ENCODE measurements at regions not wholly inside any gene's neighbourhood (a gene's known extent, or its start where the extent isn't known, plus 50 kb on each side); places are given as distances from the start of the nearest gene placed in this dataset.
A peak's percentile ranks its signal among the peaks of the same experiment; 100 is the strongest.

DNA sequence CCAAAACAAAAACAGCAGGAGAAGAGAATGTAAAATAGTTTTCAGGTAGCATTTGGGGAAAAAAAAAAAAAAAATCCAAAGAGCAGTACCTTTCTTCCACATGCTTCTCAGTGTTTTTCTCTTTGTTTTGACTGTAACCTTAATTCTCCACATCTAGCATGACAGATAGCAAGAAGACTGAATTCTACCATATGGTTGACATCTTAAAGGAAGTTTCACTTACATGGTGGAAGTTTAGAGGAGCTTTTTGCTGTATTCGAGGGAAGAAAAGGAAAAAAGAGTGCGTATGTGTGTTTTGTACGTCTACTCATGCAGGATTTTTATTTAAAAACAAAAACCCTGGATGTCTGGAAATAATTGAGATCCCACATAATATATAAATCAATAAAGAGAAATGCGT is 604.8 kb downstream of the CCDC171 start:
- DNase-seq (ENCODE audit: low spot score), result no peak

DNA sequence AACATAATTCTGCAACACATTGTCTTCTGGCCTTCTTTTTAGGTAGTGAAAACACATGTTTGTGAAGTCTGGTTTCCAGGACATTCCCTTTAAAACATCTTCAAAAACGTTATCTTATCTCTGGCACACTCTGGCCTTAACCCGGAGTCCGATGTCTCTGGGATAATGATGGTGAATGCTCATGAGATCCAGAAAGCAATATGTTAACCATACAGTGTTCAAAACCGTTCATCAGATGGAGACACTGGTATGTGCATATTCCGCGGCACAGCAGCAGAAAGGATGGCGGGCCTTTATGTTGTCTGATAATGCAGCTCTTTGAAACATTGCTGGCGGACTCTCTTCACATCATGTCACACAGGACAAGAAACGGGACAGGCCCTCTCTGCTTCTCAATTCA is 605.2 kb downstream of the CCDC171 start:
- DNase-seq (ENCODE audit: low spot score), result no peak

DNA sequence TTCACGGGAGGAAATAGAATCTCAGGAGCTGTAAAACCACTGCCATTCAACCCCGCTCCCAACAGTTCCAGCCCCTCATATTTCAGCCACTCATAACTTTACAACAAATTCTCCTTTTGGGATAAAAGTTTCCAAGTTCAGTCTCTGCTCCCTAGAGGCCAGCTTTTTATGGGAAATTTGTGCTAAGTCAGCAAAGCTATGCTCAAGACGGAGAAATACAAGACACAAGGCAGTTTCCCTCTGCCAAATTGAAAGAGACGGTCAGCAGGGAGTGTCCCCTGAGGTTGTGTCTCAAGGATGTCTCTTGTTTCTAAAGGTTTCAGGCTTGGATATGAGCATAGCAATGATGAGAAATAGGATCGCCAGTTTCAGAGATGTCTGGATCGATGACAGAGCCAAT is 608.6 kb downstream of the CCDC171 start:
- DNase-seq (ENCODE audit: low spot score), result no peak

DNA sequence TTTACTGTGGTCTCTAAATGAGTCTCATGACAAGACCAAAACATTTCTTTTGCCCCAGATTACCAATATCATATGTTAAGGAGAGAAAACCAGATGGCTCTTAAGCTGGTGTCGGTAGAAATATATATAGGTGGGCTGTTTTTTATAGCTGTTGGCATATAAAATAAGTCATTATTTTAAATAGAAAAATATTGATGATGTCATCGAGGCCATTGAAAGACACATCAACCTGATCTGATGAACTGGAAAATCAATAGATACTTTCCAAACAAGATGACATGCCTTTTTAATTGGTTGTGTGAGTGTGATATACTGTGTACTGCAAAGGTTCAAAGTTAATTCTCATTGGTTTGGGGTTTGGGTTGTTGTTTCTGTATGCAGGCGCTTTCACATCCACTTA is 617.3 kb downstream of the CCDC171 start:
- DNase-seq (ENCODE audit: low spot score), result no peak

DNA sequence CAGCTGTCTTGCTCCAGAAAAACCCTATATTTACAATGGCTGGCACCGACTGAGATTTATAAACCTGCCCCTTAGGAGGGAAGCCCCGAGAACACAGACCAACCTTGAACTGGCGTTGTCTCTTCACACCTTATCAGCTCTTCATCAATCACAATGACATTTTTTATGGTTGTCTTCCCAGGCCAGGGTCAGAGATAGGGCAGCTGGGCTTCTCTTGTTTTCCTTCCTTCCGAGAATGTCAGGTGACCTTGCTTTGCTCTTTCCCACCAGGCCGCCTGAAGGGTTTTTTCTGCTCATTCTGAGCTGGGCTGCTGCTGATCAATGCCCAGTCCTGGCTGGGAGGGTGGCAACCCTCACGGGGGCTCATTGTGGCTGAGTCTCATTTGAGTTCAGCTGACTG is 619.1 kb downstream of the CCDC171 start:
- no peak for DNase-seq (ENCODE audit: low spot score)

DNA sequence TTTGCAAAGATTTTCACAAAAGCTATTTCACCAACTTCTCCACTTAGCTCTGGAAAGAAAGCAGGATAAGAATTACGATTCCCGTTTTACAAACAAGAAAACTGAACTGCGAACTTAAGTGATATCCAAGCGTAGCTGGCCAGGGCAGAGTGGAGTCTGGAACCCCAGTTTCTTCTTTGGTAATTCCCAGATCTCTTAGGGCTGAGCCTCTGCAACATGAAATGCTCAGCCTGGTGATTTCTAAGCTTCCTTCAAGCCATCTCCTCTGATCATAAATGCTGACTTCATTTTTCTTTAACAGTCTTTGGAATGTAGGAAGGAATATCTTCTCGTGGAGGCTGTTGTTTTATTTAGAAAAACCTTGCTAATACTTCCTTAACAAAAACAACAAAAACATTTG is 620.0 kb downstream of the CCDC171 start:
- DNase-seq (ENCODE audit: low spot score), result no peak

DNA sequence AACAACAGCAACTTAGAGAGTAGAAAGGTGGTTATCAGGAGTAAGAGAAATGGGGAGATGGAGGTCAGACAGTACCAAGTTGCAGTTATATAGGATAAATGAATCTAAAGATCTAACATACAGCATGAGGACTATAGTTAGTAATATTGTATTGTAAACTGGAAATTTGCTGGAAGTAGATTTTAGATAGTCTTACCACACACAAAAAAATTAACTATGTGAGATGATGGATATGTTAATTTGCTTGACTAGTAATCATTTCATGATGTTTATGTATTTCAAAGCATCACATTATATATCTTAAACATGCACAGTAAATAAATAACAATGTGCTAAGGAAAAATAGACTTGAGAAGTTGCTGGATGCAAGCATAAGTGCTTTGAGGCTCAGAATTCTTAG is 622.1 kb downstream of the CCDC171 start:
- DNase-seq (ENCODE audit: low spot score), result no peak

DNA sequence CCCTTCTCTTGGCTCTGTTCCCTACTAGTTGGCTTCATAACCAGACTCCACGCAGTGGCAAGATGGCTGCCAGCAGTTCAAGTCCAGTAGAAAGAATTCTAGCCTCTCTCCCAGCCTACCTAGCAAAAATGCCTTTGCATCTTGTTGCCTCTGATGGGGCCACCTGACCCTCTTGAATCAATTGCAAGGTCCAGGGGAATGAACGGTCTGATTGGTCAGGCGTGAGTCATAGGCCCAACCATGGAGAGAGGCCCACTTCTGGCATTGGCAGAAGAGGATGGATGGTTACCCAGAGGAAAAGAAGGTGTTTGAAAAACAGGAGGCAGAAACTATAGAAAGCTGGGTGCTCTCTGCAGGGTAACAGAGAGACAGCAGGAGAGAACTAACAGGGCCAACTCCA is 622.6 kb downstream of the CCDC171 start:
- DNase-seq (ENCODE audit: low spot score), result no peak

DNA sequence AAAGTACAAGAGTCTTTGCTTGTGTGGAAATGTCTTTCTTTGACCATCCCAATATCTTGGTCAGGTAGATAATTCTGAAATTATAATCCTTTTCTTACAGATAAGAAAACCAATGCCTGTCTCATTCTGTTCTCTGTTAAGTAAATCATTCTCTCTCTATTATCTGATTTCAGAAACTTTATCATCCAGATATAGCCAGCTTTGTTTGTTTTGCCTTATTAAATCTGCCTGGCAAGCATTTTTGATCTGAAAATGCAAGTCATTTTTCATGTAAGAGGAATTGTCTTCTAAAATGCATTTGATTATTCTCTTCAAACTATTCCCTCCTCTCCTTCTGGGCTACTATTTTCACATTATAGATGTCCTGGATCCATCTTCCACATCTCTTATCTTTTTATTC is 625.5 kb downstream of the CCDC171 start:
- DNase-seq (ENCODE audit: low spot score), result no peak

DNA sequence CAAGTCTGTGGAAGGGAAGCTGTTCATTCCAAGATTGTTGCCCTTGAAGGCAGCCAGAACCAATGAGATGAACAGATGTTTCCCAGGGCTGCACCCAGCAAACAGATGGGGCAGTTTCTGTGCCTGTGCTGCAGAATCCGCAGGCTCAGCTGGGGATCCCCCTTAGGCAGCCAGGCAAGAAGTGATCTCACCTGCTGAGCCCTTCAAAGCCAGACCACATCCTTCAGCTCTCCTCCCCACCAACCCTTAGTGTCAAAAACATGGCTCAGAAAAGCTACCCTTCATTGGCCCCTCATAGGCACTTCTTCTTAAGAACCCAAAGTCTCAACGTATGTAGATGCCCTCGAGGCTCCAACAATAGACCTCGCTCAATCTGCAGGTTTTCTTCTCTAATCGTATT is 626.7 kb downstream of the CCDC171 start:
- no peak for DNase-seq (ENCODE audit: low spot score)

DNA sequence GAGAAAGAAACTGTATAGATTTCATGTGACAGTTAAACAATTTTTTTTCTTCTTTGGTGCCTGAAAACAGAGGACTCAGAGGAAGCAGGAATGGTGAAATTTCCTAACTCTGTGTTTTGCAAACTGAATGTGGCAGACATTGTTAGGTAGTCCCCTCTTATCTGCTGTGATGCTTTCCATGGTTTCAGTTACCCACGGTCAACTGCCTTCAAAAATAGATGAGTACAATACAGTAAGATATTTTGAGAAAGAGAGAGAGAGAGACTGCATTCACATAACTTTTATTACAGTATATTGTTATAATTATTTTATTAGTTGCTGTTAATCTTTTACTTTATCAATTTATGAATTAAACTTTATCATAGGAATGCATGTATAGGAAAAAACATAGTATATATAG is 627.2 kb downstream of the CCDC171 start:
- DNase-seq (ENCODE audit: low spot score), result no peak

DNA sequence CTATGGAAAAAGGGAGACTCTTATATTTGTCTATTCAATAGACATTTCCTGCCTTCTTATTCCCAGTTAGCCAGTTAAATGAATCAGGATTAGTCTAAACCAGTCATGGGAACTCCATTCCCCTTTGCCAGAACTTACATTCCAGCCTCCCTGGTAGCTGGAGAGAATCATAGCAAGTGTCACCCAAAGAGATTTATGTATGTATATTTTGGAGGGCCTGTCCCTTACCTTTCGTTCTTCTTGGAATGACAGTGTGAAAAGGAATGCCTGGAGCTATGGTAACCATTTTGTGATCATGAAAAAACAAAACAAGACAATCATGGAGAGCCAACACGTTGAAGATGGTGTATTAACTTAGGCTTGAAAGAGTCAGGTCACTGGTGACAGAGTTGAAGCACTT is 627.7 kb downstream of the CCDC171 start:
- no peak for DNase-seq (ENCODE audit: low spot score)

DNA sequence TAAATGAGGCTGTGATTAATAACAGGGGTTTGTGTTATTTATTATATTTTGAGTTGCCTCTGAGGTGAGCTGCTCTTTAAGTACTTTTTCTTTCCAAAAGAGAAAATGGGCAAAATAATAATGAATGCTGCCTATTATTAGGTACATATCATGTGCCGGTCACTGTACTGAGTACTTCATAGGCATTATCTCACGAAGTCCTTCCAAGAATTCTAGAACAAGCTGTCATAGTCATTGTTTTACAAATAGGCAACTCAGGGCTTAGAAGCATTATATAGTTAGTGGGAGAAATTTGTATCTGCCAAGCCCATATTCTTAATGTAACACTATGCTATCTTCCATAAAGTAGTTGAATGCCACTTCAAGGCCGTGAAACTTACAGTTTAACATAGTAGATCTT is 628.7 kb downstream of the CCDC171 start:
- no peak for DNase-seq (ENCODE audit: low spot score)

DNA sequence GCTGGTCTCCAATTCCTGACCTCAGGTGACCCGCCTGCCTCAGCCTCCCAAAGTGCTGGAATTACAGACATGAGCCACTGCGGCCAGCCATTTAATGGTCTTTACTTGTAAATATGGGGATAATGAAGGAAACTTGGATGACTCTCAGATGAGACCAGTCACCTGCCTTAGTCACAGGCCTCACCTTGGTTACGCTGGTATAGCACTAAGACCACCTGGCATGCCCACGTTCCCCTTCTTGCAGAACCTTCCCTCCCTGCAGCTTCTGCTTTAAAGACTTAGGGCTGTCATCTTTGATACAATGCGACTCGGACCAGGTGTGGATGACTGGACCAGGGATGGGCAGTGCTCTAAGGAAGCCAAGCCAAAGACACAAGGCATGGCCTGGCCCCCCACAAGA is 629.9 kb downstream of the CCDC171 start:
- DNase-seq (ENCODE audit: low spot score), result no peak

DNA sequence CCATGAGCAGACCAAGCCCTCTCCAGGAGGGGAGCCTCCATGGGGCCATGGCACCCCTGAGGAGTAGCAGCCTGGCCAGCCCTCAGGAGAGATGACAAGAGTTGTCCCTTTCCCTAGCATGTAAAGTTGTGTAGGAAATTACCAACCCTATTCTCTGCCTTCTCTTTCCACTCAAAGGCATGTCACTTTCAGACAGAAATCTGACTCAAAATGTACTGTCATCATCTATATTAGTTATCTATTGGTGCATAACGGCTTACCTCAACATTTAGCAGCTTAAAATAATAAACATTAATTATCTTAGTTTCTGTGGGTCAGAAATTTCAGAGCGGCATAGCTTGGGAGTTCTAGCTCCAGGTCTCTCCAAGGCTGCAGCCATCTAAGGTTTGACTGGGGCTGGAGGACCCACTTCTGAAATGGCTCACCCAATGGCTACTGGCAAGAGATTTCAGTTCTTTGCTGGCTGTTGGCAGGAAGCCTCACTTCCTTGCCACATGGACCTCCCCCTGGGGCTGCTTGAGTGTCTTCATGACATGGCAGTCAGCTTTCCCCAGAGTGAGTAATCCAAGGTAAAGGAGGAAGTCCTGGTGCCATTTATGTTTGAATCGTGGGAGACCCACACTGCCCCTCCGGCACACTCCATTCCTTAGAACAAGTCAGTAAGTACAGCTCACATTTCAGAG is 632.3 kb downstream of the CCDC171 start:
- DNase-seq (ENCODE audit: low spot score), result no peak

DNA sequence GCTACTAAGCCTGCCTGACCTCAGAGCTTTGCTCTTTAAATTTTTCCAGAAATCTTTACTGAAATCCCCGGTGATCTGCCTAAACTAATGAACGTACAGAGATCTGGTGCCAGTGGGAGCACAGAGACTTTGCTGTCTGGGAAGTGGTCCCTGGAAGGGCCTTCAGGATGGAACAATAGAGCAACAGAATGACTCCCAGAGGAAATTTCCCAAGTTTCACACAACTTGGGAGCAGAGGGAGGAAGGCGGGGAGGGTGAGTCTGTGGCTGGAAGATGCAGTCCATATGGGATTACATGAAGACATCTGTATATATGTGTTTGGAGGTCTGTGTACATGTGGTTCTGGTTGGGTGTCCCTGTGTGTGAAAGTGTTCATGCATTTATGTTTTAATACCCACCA is 638.3 kb downstream of the CCDC171 start:
- DNase-seq (ENCODE audit: low spot score), result no peak

DNA sequence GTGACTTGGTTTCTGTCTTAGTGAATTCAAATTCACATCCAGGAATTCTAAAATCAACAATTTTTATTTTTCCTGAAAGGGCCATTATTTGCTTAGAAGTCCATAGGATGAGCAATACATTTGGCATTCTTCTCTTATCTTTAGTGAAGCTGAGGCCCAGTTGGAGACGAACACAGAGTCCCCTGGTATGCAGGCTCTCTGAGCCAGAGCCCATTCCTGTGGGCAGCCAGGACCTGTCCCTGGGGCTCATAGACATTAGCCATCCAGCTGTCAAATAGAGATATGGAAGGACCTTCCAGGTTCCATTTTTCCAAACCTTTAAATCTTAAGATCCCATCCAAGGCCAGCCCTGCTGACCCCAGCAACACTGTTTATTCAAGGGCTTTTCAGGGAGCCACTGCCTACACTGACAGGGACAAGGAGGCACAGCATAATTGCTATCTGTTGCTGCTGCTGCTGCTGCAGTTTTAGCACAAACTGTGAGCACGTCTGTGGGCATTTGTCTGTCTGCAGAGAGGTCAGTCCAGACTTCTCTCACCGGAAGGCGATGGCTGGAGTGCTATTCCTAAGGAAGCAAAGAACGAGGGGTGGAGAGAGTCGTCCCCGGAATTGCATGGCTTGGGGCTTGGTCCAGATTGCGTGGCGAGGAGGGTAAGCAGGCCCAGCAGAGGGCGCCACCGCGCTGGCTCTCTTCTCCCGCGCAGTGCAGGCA is 639.0 kb downstream of the CCDC171 start:
- peak; percentile 90 for DNase-seq (ENCODE audit: low spot score)

DNA sequence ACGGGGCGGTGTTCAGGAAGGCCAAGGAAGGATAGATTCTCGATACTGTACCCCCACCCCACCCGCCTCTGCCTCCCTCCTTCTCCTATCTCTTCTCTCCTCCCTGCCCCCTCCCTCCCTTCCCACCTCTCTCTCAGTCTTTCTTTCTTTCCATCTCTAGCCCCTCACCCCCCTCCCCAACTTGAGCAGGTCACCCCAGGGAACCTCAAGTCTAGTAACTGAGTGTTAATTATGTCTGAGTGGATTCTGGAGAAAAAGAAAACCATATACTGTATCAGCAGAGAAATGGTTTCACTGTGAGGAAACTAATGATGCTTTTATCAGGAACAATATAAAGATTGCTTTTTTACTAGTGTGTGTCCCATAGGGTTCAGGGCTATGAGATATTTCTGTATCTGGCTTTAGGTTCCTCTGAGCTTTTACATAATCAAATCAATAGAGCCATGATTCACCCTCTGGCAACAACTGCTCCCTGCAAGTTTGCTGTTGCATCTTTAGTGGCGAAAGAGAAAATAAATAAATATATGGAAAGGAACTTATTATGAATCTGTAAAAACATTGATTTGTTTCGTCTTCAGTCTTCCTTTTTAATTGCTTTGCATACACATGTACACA is 639.7 kb downstream of the CCDC171 start:
- DNase-seq (ENCODE audit: low spot score), result no peak

DNA sequence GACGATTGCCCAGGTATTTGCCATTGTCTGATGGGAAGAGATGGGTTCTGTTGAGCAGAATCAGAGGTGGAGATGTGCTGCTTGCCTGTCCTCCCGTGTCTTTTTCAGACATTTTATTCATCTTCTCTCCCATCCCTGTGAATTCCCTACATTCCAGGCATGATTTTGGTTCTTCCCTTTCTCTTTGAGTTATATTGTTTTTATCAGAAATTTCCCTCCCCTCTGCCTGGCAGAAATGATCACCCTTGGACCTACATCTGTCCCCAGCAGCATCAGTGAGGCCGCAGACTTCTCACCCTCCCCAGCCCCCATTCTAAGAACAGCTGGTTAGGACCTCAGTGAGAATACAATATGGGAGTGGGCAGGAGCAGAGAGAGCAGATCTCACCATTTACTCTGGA is 640.2 kb downstream of the CCDC171 start:
- no peak for DNase-seq (ENCODE audit: low spot score)

DNA sequence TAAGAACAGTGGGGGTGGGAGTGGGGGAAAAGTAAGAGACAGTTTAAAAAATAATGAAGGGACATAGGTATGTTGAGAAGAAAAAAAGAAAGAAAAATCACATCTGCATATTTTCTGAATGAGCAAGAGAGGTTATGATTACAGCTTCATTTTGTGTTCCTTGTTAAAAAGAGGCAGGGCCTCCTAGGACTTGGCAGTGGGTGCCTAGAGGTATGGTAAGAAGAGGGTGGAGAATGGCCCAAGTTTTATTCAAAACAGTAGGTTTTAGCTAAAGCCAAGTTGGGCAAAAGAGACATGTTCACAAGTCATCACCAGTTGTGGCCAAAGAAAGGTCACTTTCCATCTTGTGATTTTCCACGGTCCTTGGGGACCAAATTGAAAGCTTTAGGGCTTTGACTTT is 643.4 kb downstream of the CCDC171 start:
- DNase-seq (ENCODE audit: low spot score), result no peak

DNA sequence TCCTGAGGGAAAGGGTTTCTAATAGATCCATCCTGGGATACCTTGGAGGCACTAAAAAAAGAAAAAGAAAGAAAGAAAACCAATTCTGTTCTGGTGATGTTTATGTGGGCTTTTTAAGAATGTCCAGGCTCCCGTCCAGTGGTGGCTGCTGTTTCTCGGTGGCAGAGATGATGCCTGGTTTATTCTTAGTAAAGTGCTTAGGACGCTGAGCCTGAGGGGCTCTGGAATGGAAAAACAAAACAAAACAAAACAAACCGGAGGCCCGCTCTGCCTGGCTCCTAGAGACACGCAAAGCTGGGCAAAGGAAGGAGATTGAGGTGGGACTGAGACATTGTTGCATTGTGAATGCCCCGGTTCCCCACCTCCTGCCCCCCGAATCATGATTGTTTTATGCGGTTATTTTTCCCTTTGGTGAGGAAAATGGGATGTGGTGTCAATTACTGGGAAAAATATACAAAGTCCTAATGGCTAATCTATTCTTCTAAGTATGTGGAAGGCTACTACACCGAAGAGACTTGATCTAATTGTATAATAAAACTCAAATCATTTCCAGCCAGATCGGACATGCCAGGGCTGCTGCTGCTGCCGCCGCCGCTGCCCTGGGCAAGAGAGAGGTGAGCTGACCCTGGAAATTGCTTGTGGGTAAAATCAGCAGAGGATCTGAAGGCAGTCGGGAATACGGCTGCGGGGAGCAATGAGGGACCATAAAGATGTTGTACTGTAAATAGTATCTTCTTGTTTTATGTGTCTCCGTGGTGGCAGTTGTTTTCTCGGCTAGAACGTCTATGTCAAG is 644.9 kb downstream of the CCDC171 start:
- DNase-seq (ENCODE audit: low spot score), result no peak

DNA sequence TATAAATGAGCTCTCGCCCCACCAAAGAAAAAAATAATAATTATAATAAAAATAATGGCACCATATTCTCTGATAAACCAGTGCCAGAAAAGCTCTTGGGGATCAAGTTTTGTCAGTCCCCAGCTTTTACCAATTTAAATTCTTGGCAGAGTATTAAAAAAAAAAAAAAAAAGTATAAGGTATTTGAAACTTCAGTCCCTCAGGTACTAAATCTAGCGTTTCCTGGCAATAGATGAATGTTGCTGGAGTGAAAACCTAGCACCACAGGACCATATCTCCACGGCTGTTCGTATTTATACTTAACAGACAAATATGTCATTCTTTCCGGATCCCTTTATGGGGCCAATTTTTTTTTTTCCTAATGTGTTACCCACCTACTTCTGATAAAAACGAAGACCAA is 646.2 kb downstream of the CCDC171 start:
- no peak for DNase-seq (ENCODE audit: low spot score)

DNA sequence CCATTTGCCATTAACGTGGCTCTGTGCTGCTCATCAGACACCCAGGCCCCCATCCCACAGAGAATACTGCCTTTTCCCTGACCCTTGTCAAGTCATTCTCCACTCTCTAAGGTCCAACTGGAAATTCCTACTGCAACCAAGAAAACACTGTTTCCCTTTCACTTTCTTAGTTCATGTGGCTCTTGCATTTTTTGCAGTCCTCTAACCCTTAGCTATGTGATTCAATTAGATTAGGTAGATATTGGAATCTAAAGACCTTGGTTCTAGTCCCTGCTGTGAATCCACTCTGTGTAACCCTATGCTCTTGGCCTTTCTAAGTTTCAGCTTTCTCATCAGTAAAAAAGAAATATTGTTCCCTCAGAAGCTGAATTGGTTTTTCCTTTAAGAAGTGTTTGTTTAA is 649.4 kb downstream of the CCDC171 start:
- no peak for DNase-seq (ENCODE audit: low spot score)
